MM.1S (cell line): ENCODE measurements at regions not wholly inside any gene's neighbourhood (a gene's known extent, or its start where the extent isn't known, plus 50 kb on each side); places are given as distances from the start of the nearest gene placed in this dataset.

Experiments
- CTCF ChIP-seq: fragments of 300-600 bp; sonication (generic); IDR thresholded peaks from 2 replicates; pipeline ENCODE4 v1.5.1; 2016; ENCODE audit warnings: antibody characterized with exemption, low read length, mixed read lengths
- EZH2 ChIP-seq: fragments of 300-600 bp; sonication (generic); optimal IDR thresholded peaks from 2 replicates; pipeline ENCODE3; 2017; ENCODE audit warnings: low read depth, mild to moderate bottlenecking, antibody characterized with exemption, low read length, mixed read lengths

- TF ChIP-seq CTCF (no peak), EZH2 (no peak)
Observed at GRCh38 chr10:77716458-77717317, 79.1 kb upstream of the KCNMA1 start.
